Esophagus squamous epithelium (tissue), 5 donors: ENCODE measurements at regions not wholly inside any gene's neighbourhood (a gene's known extent, or its start where the extent isn't known, plus 50 kb on each side); places are given as distances from the start of the nearest gene placed in this dataset.
A peak's percentile ranks its signal among the peaks of the same experiment; 100 is the strongest.

ENCODE experiments used
- DNase-seq: peaks from one replicate; lab custom pipeline; 2025; lab: John Stamatoyannopoulos, UW
- H3K27ac ChIP-seq, 4 donors: fragments of 200-600 bp; sonication (generic); one replicate each; pipeline ENCODE4 v1.5.1; 2016 to 2019; ENCODE audit warnings: mild to moderate bottlenecking in 1 of 4
- H3K27me3 ChIP-seq, 4 donors: fragments of 200-600 bp; sonication (generic); 1 replicate in 3 of 4; 2 replicates in 1 of 4; pipeline versions ENCODE4 v1.5.1 to v1.6.0; 2017 to 2021; ENCODE audit warnings: antibody characterized with exemption in 1 of 4
- H3K36me3 ChIP-seq, 3 donors: fragments of 200-600 bp; sonication (generic); one replicate each; pipeline ENCODE4 v1.5.1; 2016 to 2019
- H3K4me1 ChIP-seq, 3 donors: fragments of 200-600 bp; sonication (generic); one replicate each; pipeline ENCODE4 v1.5.1; 2017 to 2019
- H3K4me3 ChIP-seq, 4 donors: fragments of 200-600 bp; sonication (generic); 1 replicate in 3 of 4; 2 replicates in 1 of 4; pipeline ENCODE4 v1.5.1; 2016 to 2019; ENCODE audit warnings: mild to moderate bottlenecking in 2 of 4, moderate library complexity in 1 of 4
- H3K9me3 ChIP-seq, 3 donors: fragments of 200-600 bp; sonication (generic); one replicate each; pipeline ENCODE4 v1.5.1; 2016 to 2019
- CTCF ChIP-seq, 6 experiments: fragments of 450-650 bp in 4 of 6; fragments of 200-600 bp in 2 of 6; sonication (generic) in 2 of 6; IDR thresholded peaks; one replicate each; pipeline ENCODE4 v1.5.1; 2016 to 2019; ENCODE audit warnings: antibody characterized with exemption in 6 of 6, mild to moderate bottlenecking in 4 of 6, moderate library complexity in 4 of 6
- POLR2A ChIP-seq, 4 donors: fragments of 450-650 bp; IDR thresholded peaks; one replicate each; pipeline ENCODE4 v1.6.1; 2017; ENCODE audit warnings: antibody characterized with exemption in 4 of 4, mild to moderate bottlenecking in 4 of 4, moderate library complexity in 3 of 4
- WGBS, 2 donors: methylation state at CpG; one replicate each; pipeline ENCODE4 v1.1.5; 2018; 5-methylcytosine and 5-hydroxymethylcytosine counted together
- intact Hi-C: fragments of 100-400 bp; cut with DNase I; formaldehyde crosslinking; loops from one replicate; pipeline ENCODE4 v1.15.0; 2022
- donor health status: DM: yes; HTN: yes; CAD: no.

- TF ChIP-seq POLR2A (IDR thresholded peaks at IDR 0.05) (no peak), CTCF (IDR thresholded peaks at IDR 0.05) (no peak)
- Histone ChIP-seq H3K9me3 (no peaks in the 10 kb centered on the region), H3K27ac (no peak overlapping the region), H3K4me1 (no peaks in the 10 kb centered on the region), H3K36me3 (no peaks in the 10 kb centered on the region), H3K27me3 (no peaks in the 10 kb centered on the region), H3K4me3 (no peak overlapping the region)
- intact Hi-C loops = no loop called here
- DNase-seq = no peak
- WGBS, 2 donors = 75 to 85% methylated on average over 1 of the region's 1 CpG
Measured at GRCh38 chr20:55266361-55266760, 739.0 kb downstream of the CBLN4 start.

- Histone ChIP-seq H3K4me1 (no peaks in the 10 kb centered on the region), H3K27ac (no peak overlapping the region), H3K36me3 (no peaks in the 10 kb centered on the region), H3K9me3 (no peaks in the 10 kb centered on the region), H3K27me3 (no peaks in the 10 kb centered on the region), H3K4me3 (no peak overlapping the region)
- TF ChIP-seq POLR2A (IDR thresholded peaks at IDR 0.05) (no peak), CTCF (IDR thresholded peaks at IDR 0.05) (no peak)
- no peak for DNase-seq
- WGBS, 2 donors = 71 to 82% methylated on average over 2 of the region's 2 CpGs
- intact Hi-C loops = no loop called here
Measured at GRCh38 chr20:55264703-55265239, 740.5 kb downstream of the CBLN4 start.

- Histone ChIP-seq H3K4me3 (no peak overlapping the region), H3K4me1 (no peaks in the 10 kb centered on the region), H3K36me3 (no peaks in the 10 kb centered on the region), H3K27me3 (no peaks in the 10 kb centered on the region), H3K9me3 (no peaks in the 10 kb centered on the region), H3K27ac (no peak overlapping the region)
- TF ChIP-seq CTCF (IDR thresholded peaks at IDR 0.05) (no peak), POLR2A (IDR thresholded peaks at IDR 0.05) (no peak)
- 39 to 55% methylated on average over 2 of the region's 2 CpGs for WGBS, 2 donors
- intact Hi-C loops = no loop called here
- no peak for DNase-seq
Measured at GRCh38 chr20:55258559-55258958, 746.8 kb downstream of the CBLN4 start.

DNA sequence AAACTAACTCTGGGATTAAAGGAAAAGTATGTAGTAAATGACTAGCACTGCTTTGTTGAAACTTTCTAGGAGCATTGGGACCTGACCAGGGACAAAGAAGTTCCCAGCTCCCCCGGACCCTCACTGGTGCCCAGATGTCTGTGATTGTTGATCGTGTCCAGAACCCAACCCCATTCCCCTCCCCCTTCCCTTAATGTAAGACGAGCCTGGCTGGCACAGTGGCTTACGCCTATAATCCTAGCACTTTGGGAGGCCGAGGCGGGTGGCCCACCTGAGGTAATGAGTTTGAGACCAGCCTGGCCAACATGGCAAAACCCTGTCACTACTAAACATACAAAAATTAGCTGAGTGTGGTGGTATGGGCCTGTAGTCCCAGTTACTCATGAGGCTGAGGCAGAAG, 750.3 kb downstream of the CBLN4 start:
- intact Hi-C loops = no loop called here
- peaks cover 0 to 10% (median 0%) of the 10 kb centered on the region in 3 donors for H3K4me1 ChIP-seq
- no peak for TF ChIP-seq POLR2A (IDR thresholded peaks at IDR 0.05)
- no peak for TF ChIP-seq CTCF (IDR thresholded peaks at IDR 0.05)
- H3K27me3 ChIP-seq = no peaks in the 10 kb centered on the region
- no peak for DNase-seq
- peak overlapping the region in 1 of 4 donors; percentile 14 for H3K27ac ChIP-seq
- H3K36me3 ChIP-seq = no peaks in the 10 kb centered on the region
- no peaks in the 10 kb centered on the region for H3K9me3 ChIP-seq
- no peak overlapping the region for H3K4me3 ChIP-seq
- no CpG with 5 or more reads among the region's 6 CpGs for WGBS, 2 donors

GRCh38 chr20:55253781-55254180, 751.5 kb downstream of the CBLN4 start:
- intact Hi-C loops = no loop called here
- Histone ChIP-seq H3K4me3 (no peak overlapping the region), H3K27ac (no peak overlapping the region), H3K27me3 (no peaks in the 10 kb centered on the region), H3K4me1 (peaks cover 0 to 10% (median 0%) of the 10 kb centered on the region in 3 donors), H3K36me3 (no peaks in the 10 kb centered on the region), H3K9me3 (no peaks in the 10 kb centered on the region)
- 70 to 75% methylated on average over 1 of the region's 1 CpG for WGBS, 2 donors
- TF ChIP-seq POLR2A (IDR thresholded peaks at IDR 0.05) = no peak
- TF ChIP-seq CTCF (IDR thresholded peaks at IDR 0.05) = no peak
- DNase-seq = no peak
